ENCODE measurements at regions not wholly inside any gene's neighbourhood (a gene's known extent, or its start where the extent isn't known, plus 50 kb on each side); places are given as distances from the start of the nearest gene placed in this dataset.

DNA sequence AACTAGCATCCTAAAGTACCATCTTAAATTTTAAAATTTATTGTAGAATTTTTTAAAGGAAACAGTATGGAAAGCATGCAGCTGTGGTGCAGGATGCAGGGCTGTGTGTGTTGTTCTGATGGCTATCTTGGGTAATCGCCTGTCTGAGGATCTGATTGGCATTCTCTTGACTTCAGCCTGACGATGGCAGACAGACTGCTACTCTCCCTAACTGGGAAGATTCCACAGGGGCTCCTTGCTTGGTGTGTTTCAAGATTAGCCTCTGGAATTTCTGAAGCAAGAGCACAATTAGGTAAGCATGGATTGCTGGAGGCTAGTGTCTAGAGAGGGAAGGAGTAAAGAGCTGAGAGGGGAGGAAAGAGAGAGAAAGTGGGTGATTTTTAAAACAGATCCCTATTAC is 696.8 kb upstream of the LRFN5 start:
- DNase-seq (ENCODE audit: low read depth), result no peak

DNA sequence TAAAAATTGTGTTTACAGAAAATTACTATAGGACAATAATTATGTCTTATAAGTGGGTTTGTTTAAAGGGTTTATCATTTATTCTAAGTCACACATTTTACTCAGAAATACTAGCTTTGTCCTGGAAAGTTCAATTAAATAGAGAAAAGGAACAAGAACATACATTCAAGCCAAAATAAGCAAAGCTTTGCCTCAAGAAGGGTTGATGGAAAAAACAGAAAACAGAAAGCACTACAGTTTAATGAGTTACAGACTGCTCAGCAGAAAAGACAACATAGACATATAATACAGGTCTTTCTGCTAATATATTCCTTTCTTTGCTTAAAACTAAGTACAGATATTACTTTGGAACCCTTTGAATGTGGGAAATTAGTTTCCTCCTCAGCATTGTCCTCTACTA is 703.0 kb upstream of the LRFN5 start:
- DNase-seq (ENCODE audit: low read depth), result no peak

GRCh38 chr14:40899435-40899834 is 707.2 kb upstream of the LRFN5 start:
- no peak for DNase-seq (ENCODE audit: low read depth)

DNA sequence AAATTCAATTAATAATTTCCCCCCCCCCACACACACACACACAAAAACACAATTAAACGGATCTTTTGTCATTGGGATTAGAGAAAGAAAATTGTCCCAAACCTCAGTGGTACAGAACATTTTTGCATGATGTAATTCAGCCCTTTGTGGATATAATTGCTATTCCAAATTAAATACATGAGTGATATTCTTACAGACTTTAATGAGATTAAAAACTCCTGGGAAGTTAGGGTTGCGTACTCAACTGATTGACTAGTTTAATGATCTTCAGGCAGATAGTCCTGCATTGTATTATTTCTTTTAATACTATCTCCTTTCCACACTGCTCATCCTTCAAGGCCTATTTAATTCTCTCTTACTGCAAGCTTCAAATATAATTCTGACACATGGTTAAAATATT is 711.8 kb upstream of the LRFN5 start:
- no peak for DNase-seq (ENCODE audit: low read depth)

DNA sequence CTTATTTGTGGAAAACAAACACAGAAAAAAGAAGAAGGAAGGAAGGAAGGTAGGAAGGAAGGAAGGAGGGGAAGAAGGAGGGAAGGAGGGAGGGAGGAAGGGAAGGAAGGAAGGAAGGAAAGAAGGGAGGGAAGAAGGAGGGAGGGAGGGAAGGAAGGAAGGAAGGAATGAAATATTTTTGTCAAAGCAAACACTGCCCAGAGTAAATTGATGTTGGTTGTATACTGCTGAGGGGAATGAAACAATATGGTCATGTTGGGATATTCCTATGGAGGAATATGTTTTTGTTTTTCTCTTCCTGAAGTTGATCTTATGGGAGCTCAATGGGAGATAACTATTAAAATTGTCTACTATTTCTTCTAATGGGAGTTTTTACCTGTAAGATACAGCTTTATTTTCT is 717.5 kb upstream of the LRFN5 start:
- DNase-seq (ENCODE audit: low read depth), result no peak

DNA sequence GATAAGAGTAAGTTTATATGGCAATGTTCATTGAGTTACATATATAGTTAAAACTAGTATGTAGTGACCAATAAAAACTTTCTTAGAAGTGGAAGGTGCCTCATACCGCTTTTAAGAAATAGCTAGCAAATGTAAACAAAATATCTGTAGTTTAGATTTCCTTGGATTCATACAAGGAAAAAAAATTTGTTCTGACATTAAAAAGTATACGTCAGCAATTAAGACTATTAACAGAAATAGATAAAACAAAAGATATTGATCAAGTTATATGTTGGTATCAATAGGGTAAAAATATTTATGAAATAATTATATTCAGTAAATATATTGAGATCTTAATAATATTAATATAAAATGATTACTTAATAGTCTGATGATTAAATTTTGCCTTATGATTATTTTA is 718.8 kb upstream of the LRFN5 start:
- no peak for DNase-seq (ENCODE audit: low read depth)

- no peak for DNase-seq (ENCODE audit: low read depth)
Measured at GRCh38 chr14:40870252-40870651, 736.4 kb upstream of the LRFN5 start.

DNA sequence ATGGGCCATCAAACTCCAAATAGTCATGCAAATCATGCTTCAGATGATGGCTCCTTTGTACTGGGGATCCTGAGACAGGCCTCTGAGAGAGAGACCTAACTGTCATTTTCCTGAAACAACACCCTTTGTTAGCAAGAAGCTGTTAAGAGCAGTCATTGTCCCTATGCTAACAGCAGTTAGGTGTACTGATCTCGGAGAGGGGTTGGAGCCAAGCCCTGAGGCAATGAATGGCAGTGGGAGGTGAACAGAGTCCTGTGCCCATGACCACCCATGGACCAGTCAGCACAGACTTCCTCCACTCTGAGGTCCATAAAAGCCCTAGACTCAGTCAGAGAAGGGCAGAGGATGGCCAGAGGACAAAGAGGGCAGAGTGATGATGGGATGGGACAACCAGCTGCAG is 747.6 kb upstream of the LRFN5 start:
- DNase-seq (ENCODE audit: low read depth), result no peak

GRCh38 chr14:40855343-40855742 is 751.3 kb upstream of the LRFN5 start:
- no peak for DNase-seq (ENCODE audit: low read depth)

GRCh38 chr14:40850191-40850590 is 756.5 kb upstream of the LRFN5 start:
- no peak for DNase-seq (ENCODE audit: low read depth)

- peak; percentile 17 for DNase-seq (ENCODE audit: low read depth)
Measured at GRCh38 chr14:40847480-40847879, 759.2 kb upstream of the LRFN5 start.

- DNase-seq (ENCODE audit: low read depth), result no peak
Measured at GRCh38 chr14:40842816-40843215, 763.9 kb upstream of the LRFN5 start.

DNA sequence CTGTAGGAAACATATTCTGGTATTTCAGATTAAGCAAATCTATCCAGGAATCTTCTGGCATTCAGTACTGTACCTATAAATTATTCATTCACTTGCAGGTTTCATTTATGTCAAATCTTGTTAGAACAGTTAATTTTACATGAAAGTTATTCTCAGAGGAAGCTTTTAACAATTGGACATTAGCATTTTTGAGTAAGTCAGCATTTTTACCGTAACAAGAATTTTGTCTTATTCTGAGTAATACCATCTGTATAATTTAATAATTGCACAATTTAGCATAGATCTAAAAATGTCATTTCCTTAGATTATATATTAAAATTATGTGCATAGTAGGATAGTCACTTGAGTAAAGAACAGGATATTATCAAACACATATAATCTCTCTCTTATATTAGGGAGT is 764.8 kb upstream of the LRFN5 start:
- DNase-seq (ENCODE audit: low read depth), result no peak

DNA sequence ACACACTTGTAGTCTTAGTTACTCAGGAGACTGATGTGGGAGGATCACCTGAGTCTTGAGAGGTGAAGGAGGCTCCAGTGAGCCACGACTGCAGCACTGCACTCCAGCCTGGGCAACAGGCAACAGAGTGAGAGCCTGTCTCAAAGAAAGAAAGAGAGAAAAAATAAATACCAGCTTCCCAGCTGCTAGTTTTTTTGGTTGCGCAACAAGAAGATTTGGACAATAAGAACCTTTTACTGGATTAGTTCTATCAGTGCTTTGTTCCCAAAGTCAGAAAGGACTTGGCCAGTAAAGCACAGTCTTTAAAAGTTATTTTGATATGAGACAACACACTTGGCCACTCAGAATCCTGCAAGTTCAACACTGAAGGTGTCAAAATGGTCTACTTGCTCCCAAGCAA is 768.1 kb upstream of the LRFN5 start:
- DNase-seq (ENCODE audit: low read depth), result no peak

- DNase-seq (ENCODE audit: low read depth), result no peak
Measured at GRCh38 chr14:40806471-40806870, 800.2 kb upstream of the LRFN5 start.

- DNase-seq (ENCODE audit: low read depth), result no peak
Measured at GRCh38 chr14:40796168-40796567, 810.5 kb upstream of the LRFN5 start.

DNA sequence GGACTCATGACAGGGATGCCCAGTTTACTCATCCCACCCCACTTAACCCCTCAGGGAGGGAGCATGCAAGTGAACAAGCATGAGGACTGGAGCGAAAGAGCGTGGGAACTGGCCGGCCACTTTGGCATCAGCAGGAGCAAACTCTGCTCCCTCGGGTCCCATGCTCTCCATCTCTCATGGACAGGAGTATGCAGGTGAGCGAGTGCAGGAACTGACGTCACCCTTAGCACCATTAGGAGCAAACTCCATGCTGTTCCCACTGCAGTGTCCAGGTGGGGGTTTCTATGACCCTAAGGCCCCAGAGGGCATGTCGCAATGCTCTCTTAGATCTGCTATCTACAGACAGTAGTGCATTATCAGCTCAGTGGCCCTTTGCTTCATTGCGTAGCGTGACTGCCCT is 821.8 kb upstream of the LRFN5 start:
- no peak for DNase-seq (ENCODE audit: low read depth)

GRCh38 chr14:40762685-40763084 is 844.0 kb upstream of the LRFN5 start:
- DNase-seq (ENCODE audit: low read depth), result no peak

- no peak for DNase-seq (ENCODE audit: low read depth)
Measured at GRCh38 chr14:40762177-40762576, 844.5 kb upstream of the LRFN5 start.

GRCh38 chr14:40760704-40761103 is 846.0 kb upstream of the LRFN5 start:
- no peak for DNase-seq (ENCODE audit: low read depth)

- peak; percentile 23 for DNase-seq (ENCODE audit: low read depth)
Measured at GRCh38 chr14:40758076-40758475, 848.6 kb upstream of the LRFN5 start.

DNA sequence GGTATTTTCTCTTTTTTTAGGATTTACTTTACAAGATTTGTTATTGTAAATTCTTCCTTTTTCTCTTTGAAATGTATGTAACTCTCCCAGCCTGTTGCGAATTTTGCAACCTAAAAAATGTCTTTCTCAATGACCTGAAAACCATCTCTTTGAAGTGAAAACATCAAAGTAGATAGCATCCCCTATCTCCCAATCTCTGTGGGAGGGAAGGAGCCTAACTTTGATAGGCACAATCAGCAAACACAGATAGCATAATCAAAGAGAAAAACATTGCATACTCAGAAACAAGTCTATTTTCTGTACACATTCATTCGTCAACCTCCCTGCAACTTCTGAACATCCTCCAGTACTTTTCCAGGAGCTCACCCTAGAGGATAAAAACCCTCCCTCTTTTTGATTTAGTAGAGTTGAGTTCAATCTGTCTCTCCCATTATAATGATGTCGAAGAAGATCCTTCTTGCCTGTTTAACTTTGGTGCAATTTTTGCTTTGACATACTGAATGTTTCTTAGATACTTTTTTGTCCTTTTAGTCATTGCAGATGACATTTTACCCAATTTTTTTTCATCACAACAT is 849.2 kb upstream of the LRFN5 start:
- DNase-seq (ENCODE audit: low read depth), result no peak

GRCh38 chr14:40733206-40733605 is 873.5 kb upstream of the LRFN5 start:
- DNase-seq (ENCODE audit: low read depth), result no peak

DNA sequence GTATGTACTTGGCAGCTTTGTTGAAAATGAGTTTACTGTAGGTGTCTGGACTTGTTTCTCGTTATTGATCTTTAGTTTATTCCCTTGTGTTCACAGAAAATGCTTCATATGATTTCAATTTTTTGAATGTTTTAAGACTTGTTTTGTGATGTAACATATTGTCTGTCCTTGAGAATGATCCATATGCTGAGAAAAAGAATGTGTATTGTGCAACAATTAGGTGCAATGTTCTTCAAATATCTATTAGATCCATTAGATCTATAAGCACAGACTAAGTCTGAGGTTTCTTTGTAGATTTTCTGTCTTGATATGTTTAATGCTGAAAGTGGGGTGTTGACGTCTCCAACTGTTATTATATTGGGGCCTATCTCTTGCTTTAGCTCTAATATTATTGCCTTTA is 879.6 kb upstream of the LRFN5 start:
- DNase-seq (ENCODE audit: low read depth), result no peak

DNA sequence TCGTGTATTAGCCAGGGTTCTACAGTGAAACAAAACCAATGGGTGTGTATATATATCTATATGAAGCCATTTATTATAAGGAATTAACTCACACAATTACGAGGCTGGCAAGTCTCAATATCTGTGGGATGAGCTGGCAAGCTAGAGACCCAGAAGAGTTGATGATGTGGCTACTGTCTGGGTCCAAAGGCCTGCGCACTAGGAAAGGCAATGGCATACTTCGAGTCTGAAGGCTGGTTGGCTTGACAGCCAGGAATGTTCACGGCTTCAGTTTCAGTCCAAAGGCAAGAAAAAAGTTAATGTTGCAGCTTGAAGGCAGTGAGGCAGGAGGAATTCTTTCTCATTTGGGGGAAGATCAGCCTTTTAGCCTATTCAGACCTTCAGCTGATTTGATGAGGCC is 893.3 kb upstream of the LRFN5 start:
- DNase-seq (ENCODE audit: low read depth), result no peak
